ENCODE measurements at regions not wholly inside any gene's neighbourhood (a gene's known extent, or its start where the extent isn't known, plus 50 kb on each side); places are given as distances from the start of the nearest gene placed in this dataset.

DNA sequence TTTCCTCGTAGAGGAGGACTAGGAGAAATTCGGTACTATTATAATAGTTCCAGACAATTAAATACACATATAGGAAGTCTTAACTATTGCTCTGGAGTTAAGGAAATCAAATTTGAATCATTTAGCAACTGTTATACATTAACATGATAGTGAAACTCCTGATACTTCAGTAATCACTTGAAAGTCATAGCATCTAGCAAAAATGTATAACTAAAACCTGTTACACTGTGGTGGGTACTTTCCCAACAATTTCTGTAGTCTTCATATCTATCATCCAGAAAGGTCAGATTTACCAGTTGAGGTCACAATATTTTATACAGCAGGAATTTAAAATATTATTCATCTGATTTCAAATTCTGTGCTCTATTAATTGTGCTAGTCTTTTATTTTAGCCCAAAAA lies 669.6 kb upstream of the PCDH10 start:
- no peak for TF ChIP-seq POLR2A (IDR thresholded peaks at IDR 0.05)
- no peak for TF ChIP-seq CTCF (IDR thresholded peaks at IDR 0.05)

Measured in Peyer's patch (tissue), 4 donors.